Thyroid gland (tissue), 4 donors: ENCODE measurements at regions not wholly inside any gene's neighbourhood (a gene's known extent, or its start where the extent isn't known, plus 50 kb on each side); places are given as distances from the start of the nearest gene placed in this dataset.

Source experiments
- DNase-seq, 2 donors: peaks; one replicate each; pipeline ENCODE4 v3.0.0-alpha.2; 2019
- H3K27ac ChIP-seq, 3 donors: fragments of 200-600 bp; sonication (generic); 1 replicate in 2 of 3; 2 replicates in 1 of 3; pipeline ENCODE4 v1.5.1; 2016 to 2019; ENCODE audit warnings: mild to moderate bottlenecking in 1 of 3, moderate library complexity in 1 of 3
- H3K27me3 ChIP-seq: fragments of 200-600 bp; sonication (generic); one replicate; pipeline ENCODE4 v1.5.1; 2019
- H3K36me3 ChIP-seq, 2 donors: fragments of 200-600 bp; sonication (generic); one replicate each; pipeline ENCODE4 v1.5.1; 2016 to 2019
- H3K4me1 ChIP-seq, 2 donors: fragments of 200-600 bp; sonication (generic); one replicate each; pipeline ENCODE4 v1.5.1; 2017 to 2019
- H3K4me3 ChIP-seq, 3 donors: fragments of 200-600 bp; sonication (generic); replicated peaks in 1 of 3; 1 replicate in 2 of 3; 2 replicates in 1 of 3; pipeline ENCODE4 v1.5.1; 2016; ENCODE audit warnings: mild to moderate bottlenecking in 1 of 3
- H3K9me3 ChIP-seq: fragments of 200-600 bp; sonication (generic); one replicate; pipeline ENCODE4 v1.5.1; 2017
- POLR2A ChIP-seq, 2 donors: fragments of 450-650 bp; IDR thresholded peaks; one replicate each; pipeline ENCODE4 v1.6.1; 2017; ENCODE audit warnings: antibody characterized with exemption in 2 of 2, mild to moderate bottlenecking in 2 of 2, moderate library complexity in 1 of 2
- WGBS, 2 donors: methylation state at CpG; one replicate each; pipeline ENCODE4 v1.1.5; 2017; 5-methylcytosine and 5-hydroxymethylcytosine counted together
- intact Hi-C: fragments of 100-400 bp; cut with DNase I; formaldehyde crosslinking; loops from one replicate; pipeline ENCODE4 v1.15.1; 2023
- TF ChIP-seq, protein P1 (sequence below), 6 experiments: fragments of 200-600 bp in 3 of 6; fragments of 450-650 bp in 3 of 6; sonication (generic) in 3 of 6; IDR thresholded peaks; one replicate each; pipeline ENCODE4 v1.5.1; 2016 to 2019; ENCODE audit warnings: antibody characterized with exemption in 6 of 6, mild to moderate bottlenecking in 2 of 6, inconsistent platforms in 1 of 6, moderate library complexity in 1 of 6

- H3K4me3 ChIP-seq, result no peak overlapping the region
- peak in 1 of 2 donors; percentile 25 for DNase-seq
- intact Hi-C loops, result no loop called here
- H3K9me3 ChIP-seq, result no peaks in the 10 kb centered on the region
- TF ChIP-seq, protein P1, sequence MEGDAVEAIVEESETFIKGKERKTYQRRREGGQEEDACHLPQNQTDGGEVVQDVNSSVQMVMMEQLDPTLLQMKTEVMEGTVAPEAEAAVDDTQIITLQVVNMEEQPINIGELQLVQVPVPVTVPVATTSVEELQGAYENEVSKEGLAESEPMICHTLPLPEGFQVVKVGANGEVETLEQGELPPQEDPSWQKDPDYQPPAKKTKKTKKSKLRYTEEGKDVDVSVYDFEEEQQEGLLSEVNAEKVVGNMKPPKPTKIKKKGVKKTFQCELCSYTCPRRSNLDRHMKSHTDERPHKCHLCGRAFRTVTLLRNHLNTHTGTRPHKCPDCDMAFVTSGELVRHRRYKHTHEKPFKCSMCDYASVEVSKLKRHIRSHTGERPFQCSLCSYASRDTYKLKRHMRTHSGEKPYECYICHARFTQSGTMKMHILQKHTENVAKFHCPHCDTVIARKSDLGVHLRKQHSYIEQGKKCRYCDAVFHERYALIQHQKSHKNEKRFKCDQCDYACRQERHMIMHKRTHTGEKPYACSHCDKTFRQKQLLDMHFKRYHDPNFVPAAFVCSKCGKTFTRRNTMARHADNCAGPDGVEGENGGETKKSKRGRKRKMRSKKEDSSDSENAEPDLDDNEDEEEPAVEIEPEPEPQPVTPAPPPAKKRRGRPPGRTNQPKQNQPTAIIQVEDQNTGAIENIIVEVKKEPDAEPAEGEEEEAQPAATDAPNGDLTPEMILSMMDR (IDR thresholded peaks at IDR 0.05), result no peak
- no peak for TF ChIP-seq POLR2A (IDR thresholded peaks at IDR 0.05)
- H3K4me1 ChIP-seq, result peaks cover 8 to 15% of the 10 kb centered on the region in 2 donors
- WGBS, 2 donors, result 58 to 59% methylated on average over 3 of the region's 3 CpGs
- peak overlapping the region; percentile 72 to 80 (median 73) for H3K27ac ChIP-seq
- H3K27me3 ChIP-seq, result no peaks in the 10 kb centered on the region
- H3K36me3 ChIP-seq, result no peaks in the 10 kb centered on the region
These were observed 176.4 kb downstream of the FGF18 start for GRCh38 chr5:171595801-171596231.

DNA sequence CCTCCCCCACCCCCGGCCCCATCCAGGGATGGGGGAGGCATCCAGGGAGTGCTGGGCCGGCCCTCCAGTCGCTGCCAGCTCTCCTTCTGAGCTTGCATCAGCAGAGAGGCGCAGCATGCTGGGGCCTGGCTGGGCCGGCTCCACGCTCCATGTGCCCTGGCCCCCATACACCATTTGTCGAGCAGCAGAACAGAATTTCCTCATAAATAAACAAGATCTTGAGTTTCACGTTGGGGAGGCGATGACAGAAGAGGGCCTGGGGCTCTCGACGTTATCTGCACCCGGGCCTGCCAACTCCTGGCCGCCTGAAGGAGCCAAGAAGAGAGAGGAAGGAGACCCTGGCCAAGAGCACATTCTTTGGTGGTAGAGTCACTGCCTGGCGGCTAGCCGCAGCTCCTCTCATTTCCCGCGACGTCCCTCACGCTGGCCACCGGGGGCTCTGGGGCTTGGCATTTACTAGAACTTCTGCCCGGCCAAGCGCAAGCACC is 177.0 kb downstream of the FGF18 start:
- Histone ChIP-seq H3K27ac (peak overlapping the region; percentile 72 to 85 (median 73)), H3K9me3 (no peaks in the 10 kb centered on the region), H3K4me1 (peaks cover 13 to 19% of the 10 kb centered on the region in 2 donors), H3K36me3 (no peaks in the 10 kb centered on the region), H3K4me3 (no peak overlapping the region), H3K27me3 (no peaks in the 10 kb centered on the region)
- 11 to 25% methylated on average over 14 to 22 of the region's 22 CpGs for WGBS, 2 donors
- DNase-seq, result peak; percentile 91 to 95
- intact Hi-C loops, result no loop called here
- TF ChIP-seq, protein P1 (IDR thresholded peaks at IDR 0.05), result peak in 2 of 6 experiments; percentile 40 to 47
- TF ChIP-seq POLR2A (IDR thresholded peaks at IDR 0.05), result no peak

DNA sequence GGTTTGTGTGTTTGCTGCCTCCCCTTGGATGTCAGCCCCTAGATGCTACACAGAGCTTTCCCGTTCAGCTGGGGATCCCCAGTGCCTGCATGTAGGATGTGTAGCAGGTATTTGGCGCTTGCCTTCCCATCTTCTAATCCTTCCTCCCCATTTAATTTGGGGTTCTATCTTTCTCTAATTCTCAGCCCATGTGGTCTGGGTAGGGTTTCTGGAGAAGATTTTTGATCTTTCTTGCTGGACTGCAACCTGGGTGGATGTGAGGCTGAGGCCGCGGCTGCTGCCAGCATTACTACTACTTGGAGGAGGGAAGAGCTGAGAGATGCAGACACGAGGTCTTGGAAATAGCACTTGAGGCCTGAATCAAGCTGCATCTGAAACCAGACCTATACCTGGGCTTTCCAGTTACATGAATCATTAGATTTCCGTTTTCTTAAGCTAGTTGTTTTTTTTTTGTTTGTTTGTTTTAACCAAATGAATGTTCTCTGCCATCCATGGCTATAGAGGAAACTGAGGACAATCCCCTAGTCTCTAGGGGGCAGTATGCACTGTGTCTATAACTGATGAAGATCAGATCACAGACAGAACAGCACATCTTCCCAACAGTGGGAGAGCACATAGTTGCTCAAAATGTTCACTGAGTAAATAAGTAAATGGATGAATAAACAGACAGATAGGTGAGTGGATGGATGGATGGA is 178.6 kb downstream of the FGF18 start:
- Histone ChIP-seq H3K9me3 (no peaks in the 10 kb centered on the region), H3K4me3 (no peak overlapping the region), H3K36me3 (no peaks in the 10 kb centered on the region), H3K27ac (no peak overlapping the region), H3K27me3 (no peaks in the 10 kb centered on the region), H3K4me1 (peaks cover 13 to 19% of the 10 kb centered on the region in 2 donors)
- TF ChIP-seq POLR2A (IDR thresholded peaks at IDR 0.05), result no peak
- TF ChIP-seq, protein P1 (IDR thresholded peaks at IDR 0.05), result no peak
- 87 to 94% methylated on average over 6 of the region's 6 CpGs for WGBS, 2 donors
- DNase-seq, result no peak
- intact Hi-C loops, result no loop called here

DNA sequence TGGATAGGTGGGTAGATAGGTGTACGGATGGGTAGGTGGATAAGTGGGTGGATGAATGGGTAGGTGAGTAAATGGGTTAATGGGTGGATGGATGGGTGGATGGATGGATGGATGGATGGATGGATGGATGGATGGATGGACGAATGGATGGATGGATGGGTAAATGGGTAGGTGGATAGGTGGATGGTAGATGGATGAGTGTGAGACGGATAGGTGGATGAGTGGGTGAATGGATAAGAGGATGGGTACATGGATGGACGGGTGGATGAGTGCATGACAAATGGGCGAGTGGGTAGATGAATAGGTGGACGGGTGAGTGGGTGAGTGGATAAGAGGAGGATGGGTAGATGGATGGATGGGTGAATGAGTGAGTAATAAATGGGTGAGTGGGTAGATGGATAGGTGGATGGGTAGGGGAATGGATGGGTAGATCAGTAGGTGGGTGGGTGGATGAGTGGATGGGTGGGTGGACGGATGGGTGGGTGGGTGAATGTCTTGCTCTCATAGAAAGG is 179.2 kb downstream of the FGF18 start:
- WGBS, 2 donors, result 91 to 92% methylated on average over 7 of the region's 7 CpGs
- intact Hi-C loops, result no loop called here

More for the DNA sequence above, 179.2 kb downstream of the FGF18 start:
- Histone ChIP-seq H3K9me3 (no peaks in the 10 kb centered on the region), H3K27me3 (no peaks in the 10 kb centered on the region), H3K27ac (no peak overlapping the region), H3K4me3 (no peak overlapping the region), H3K4me1 (peaks cover 13 to 19% of the 10 kb centered on the region in 2 donors), H3K36me3 (no peaks in the 10 kb centered on the region)
- DNase-seq, result no peak
- TF ChIP-seq, protein P1 (IDR thresholded peaks at IDR 0.05), result no peak
- no peak for TF ChIP-seq POLR2A (IDR thresholded peaks at IDR 0.05)
